ENCODE measurements at regions not wholly inside any gene's neighbourhood (a gene's known extent, or its start where the extent isn't known, plus 50 kb on each side); places are given as distances from the start of the nearest gene placed in this dataset.

GRCh38 chr7:9835199-9835598, 1138.5 kb upstream of the PHF14 start:
- TF ChIP-seq STAT6 (CRISPR knock-in tag; conservative IDR thresholded peaks at IDR 0.05; ENCODE audit: low read depth): no peak
- TF ChIP-seq CTCF (IDR thresholded peaks at IDR 0.05): no peak
- no peak for TF ChIP-seq NFYB (CRISPR knock-in tag; conservative IDR thresholded peaks at IDR 0.05; ENCODE audit: low read depth)
- TF ChIP-seq ATF1 (CRISPR knock-in tag; IDR thresholded peaks at IDR 0.05): no peak
- no peak for TF ChIP-seq TCF7 (CRISPR knock-in tag; IDR thresholded peaks at IDR 0.05; ENCODE audit: low read depth)

Data from WTC11 (cell line).